ENCODE measurements at regions not wholly inside any gene's neighbourhood (a gene's known extent, or its start where the extent isn't known, plus 50 kb on each side); places are given as distances from the start of the nearest gene placed in this dataset.
"Not testable (repeated sequence)": the region's sequence is repeated elsewhere in the genome, so short reads cannot be mapped to it uniquely, and the experiment has no call there.

- not testable (repeated sequence) for DNase-seq (ENCODE audit: low read depth in 2 of 2)
These were observed 207.6 kb upstream of the PLGLB2 start for GRCh38 chr2:87540242-87540641.

GRCh38 chr2:87542599-87543174 lies 205.2 kb upstream of the PLGLB2 start:
- not testable (repeated sequence) for DNase-seq (ENCODE audit: low read depth in 2 of 2)

- not testable (repeated sequence) for DNase-seq (ENCODE audit: low read depth in 2 of 2)
These were observed 204.1 kb upstream of the PLGLB2 start for GRCh38 chr2:87543797-87544196.

GRCh38 chr2:87547106-87547505 lies 200.8 kb upstream of the PLGLB2 start:
- not testable (repeated sequence) for DNase-seq (ENCODE audit: low read depth in 2 of 2)

- not testable (repeated sequence) for DNase-seq (ENCODE audit: low read depth in 2 of 2)
These were observed 199.9 kb upstream of the PLGLB2 start for GRCh38 chr2:87547966-87548365.

- DNase-seq (ENCODE audit: low read depth in 2 of 2) = not testable (repeated sequence)
These were observed 199.0 kb upstream of the PLGLB2 start for GRCh38 chr2:87548681-87549536.

GRCh38 chr2:87549561-87550202 lies 198.2 kb upstream of the PLGLB2 start:
- not testable (repeated sequence) for DNase-seq (ENCODE audit: low read depth in 2 of 2)

GRCh38 chr2:87554678-87555077 lies 193.2 kb upstream of the PLGLB2 start:
- DNase-seq (ENCODE audit: low read depth in 2 of 2) = not testable (repeated sequence)

GRCh38 chr2:87555082-87555481 lies 192.8 kb upstream of the PLGLB2 start:
- DNase-seq (ENCODE audit: low read depth in 2 of 2) = not testable (repeated sequence)

- not testable (repeated sequence) for DNase-seq (ENCODE audit: low read depth in 2 of 2)
These were observed 188.9 kb upstream of the PLGLB2 start for GRCh38 chr2:87559001-87559400.

- DNase-seq (ENCODE audit: low read depth in 2 of 2) = not testable (repeated sequence)
These were observed 188.2 kb upstream of the PLGLB2 start for GRCh38 chr2:87559735-87560134.

GRCh38 chr2:87565116-87565515 lies 182.8 kb upstream of the PLGLB2 start:
- DNase-seq (ENCODE audit: low read depth in 2 of 2) = not testable (repeated sequence)

GRCh38 chr2:87566531-87566930 lies 181.4 kb upstream of the PLGLB2 start:
- peak in 1 of 2 experiments; percentile 3 for DNase-seq (ENCODE audit: low read depth in 2 of 2)

GRCh38 chr2:87567093-87567492 lies 180.8 kb upstream of the PLGLB2 start:
- DNase-seq (ENCODE audit: low read depth in 2 of 2) = not testable (repeated sequence)

- not testable (repeated sequence) for DNase-seq (ENCODE audit: low read depth in 2 of 2)
These were observed 180.0 kb upstream of the PLGLB2 start for GRCh38 chr2:87567912-87568311.

- DNase-seq (ENCODE audit: low read depth in 2 of 2) = not testable (repeated sequence)
These were observed 179.2 kb upstream of the PLGLB2 start for GRCh38 chr2:87568554-87569278.

GRCh38 chr2:87569689-87570397 lies 178.0 kb upstream of the PLGLB2 start:
- DNase-seq (ENCODE audit: low read depth in 2 of 2) = not testable (repeated sequence)

GRCh38 chr2:87571889-87572465 lies 175.9 kb upstream of the PLGLB2 start:
- DNase-seq (ENCODE audit: low read depth in 2 of 2) = not testable (repeated sequence)

GRCh38 chr2:87572906-87573305 lies 175.0 kb upstream of the PLGLB2 start:
- DNase-seq (ENCODE audit: low read depth in 2 of 2) = not testable (repeated sequence)

- DNase-seq (ENCODE audit: low read depth in 2 of 2) = not testable (repeated sequence)
These were observed 174.3 kb upstream of the PLGLB2 start for GRCh38 chr2:87573386-87574192.
